ENCODE measurements at regions not wholly inside any gene's neighbourhood (a gene's known extent, or its start where the extent isn't known, plus 50 kb on each side); places are given as distances from the start of the nearest gene placed in this dataset.
"Not testable (repeated sequence)": the region's sequence is repeated elsewhere in the genome, so short reads cannot be mapped to it uniquely, and the experiment has no call there.

DNA sequence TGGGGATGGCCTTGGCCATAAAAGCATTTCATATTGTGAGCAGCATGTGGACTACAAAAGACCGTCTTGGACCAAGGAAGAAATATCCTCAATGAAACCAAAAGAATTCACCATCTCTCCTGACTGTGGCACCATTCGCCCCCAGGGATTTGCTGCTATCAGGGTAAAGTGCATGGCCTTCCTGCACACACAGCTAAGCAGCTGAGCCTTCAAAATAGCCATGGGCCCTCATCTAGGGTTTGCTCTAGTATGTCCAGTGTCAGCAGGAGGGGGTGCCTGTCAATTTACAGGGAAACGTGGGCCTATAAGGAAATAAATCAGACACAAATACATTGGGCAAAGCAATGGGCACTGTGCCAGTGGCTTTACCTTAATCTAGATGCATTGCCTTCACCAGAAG lies 296.6 kb upstream of the NBPF12 start:
- H3K4me1 ChIP-seq; H3K9me3 ChIP-seq; H3K4me3 ChIP-seq; in situ Hi-C loops (cut with MboI; ENCODE audit: low sequenced_read_pairs); DNase-seq (ENCODE audit: low spot score in 2 of 2); H3K36me3 ChIP-seq (replicated peaks); H3K27me3 ChIP-seq (ENCODE audit: low read depth): not testable (repeated sequence)

DNA sequence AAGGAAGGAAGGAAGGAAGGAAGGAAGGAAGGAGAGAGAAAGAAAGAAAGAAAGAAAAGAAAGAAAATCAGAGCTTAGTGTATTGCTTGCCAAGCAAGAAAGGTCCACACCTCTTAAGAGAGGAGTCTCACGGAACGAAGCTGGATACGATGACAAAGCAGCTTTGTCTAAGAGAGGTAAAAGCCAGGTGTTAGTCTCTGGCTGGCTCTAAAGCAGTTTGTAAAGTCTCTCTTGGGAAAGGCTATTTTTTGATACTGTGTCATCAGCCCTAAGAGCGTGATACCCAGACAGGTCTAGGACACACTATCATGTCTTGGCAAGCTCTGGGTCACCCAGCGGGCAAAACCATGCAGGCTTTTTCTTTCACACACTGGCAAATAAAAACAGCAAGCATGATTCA lies 297.5 kb upstream of the NBPF12 start:
- DNase-seq (ENCODE audit: low spot score in 2 of 2); H3K9me3 ChIP-seq; H3K4me1 ChIP-seq; H3K36me3 ChIP-seq (replicated peaks); H3K27me3 ChIP-seq (ENCODE audit: low read depth); in situ Hi-C loops (cut with MboI; ENCODE audit: low sequenced_read_pairs); H3K4me3 ChIP-seq: not testable (repeated sequence)

DNA sequence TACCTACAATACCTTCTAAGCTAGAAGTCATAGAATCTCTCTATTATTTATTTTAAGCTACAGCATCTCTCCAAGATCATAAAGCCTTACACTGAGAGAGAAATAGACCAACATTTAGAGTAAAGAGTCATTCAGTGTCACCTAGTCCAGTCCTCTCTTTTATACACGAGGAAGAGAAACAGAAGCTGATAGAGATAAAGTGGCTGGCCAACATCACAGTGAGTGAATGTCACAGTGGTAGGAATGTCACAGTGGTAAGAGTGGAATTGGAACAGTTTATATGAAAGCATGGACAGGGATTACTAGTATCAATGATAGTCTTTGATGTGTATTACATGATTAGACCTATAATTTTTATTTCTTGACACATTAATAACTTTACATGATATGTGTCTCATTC lies 307.8 kb upstream of the NBPF12 start:
- H3K27me3 ChIP-seq (ENCODE audit: low read depth); DNase-seq (ENCODE audit: low spot score in 2 of 2); in situ Hi-C loops (cut with MboI; ENCODE audit: low sequenced_read_pairs); H3K4me1 ChIP-seq; H3K9me3 ChIP-seq; H3K4me3 ChIP-seq; H3K36me3 ChIP-seq (replicated peaks): not testable (repeated sequence)

DNA sequence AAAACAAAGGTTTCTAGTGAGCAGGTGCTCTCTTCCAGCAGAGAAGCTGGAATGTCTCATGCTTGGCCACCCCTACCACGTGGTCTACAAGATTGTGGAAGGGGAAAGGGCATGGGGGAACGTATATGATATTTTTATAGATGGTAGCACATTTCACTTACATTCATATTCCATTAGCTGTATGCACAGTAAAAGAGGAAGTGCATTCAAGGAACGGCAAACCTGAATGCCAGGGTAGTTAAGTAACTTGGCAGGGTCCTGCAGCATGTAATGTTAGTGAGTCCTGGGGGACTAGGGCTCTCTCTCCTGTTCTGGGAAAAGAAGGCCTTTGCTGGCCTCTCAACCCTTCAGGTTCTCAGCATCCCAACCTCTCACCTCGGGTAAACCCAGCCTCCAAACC lies 319.5 kb upstream of the NBPF12 start:
- H3K36me3 ChIP-seq (replicated peaks); H3K4me1 ChIP-seq; in situ Hi-C loops (cut with MboI; ENCODE audit: low sequenced_read_pairs); DNase-seq (ENCODE audit: low spot score in 2 of 2); H3K4me3 ChIP-seq; H3K9me3 ChIP-seq; H3K27me3 ChIP-seq (ENCODE audit: low read depth): not testable (repeated sequence)

DNA sequence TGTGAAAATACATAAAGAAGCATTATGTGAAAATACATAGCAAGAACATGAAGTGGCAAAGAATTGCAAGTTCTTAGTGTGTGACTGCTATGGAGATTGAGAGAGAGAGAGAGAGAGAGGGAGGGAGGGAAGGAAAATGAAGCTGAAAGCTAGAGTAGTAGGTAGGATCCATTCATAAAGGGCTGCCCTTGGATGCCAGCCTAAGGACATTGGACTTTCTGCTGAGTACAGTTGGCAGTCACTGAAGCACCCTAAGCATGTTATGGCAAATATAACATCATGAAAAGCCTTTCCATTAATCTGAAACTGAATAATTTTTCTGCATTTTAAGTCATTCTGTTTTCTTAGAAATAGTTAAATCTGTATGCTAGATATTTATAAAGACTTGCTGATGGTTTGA lies 333.4 kb upstream of the NBPF12 start:
- in situ Hi-C loops (cut with MboI; ENCODE audit: low sequenced_read_pairs); H3K4me3 ChIP-seq; H3K9me3 ChIP-seq; H3K27me3 ChIP-seq (ENCODE audit: low read depth); H3K4me1 ChIP-seq; H3K36me3 ChIP-seq (replicated peaks); DNase-seq (ENCODE audit: low spot score in 2 of 2): not testable (repeated sequence)

DNA sequence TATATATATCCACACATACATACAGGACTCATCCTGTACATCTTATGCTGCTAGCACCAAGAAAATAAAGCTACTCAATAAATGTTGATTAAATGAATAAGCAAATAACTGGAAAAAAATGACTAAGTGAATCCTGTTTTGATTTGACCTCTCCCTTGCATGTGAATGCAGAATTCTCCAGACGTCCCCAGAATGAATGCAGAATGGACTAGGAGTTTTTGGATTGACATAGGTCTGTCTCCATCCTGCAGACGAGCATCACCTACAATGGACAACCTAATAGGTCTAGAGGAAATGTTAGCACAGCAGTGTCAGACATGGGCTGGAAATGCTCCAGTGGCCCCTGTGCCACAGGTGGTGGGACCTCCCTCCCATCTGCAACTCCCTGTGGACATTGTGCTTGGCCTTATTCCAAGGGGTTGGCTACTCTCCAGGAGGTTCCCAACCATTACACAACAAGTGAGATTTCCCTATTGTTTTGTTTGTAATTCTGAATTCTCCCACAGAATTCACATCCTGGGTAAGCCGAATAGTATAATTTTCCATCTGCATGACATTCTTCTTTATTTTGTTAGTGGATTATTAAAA lies 337.3 kb upstream of the NBPF12 start:
- DNase-seq (ENCODE audit: low spot score in 2 of 2); H3K27me3 ChIP-seq (ENCODE audit: low read depth); H3K36me3 ChIP-seq (replicated peaks); H3K4me1 ChIP-seq; in situ Hi-C loops (cut with MboI; ENCODE audit: low sequenced_read_pairs); H3K4me3 ChIP-seq; H3K9me3 ChIP-seq: not testable (repeated sequence)

DNA sequence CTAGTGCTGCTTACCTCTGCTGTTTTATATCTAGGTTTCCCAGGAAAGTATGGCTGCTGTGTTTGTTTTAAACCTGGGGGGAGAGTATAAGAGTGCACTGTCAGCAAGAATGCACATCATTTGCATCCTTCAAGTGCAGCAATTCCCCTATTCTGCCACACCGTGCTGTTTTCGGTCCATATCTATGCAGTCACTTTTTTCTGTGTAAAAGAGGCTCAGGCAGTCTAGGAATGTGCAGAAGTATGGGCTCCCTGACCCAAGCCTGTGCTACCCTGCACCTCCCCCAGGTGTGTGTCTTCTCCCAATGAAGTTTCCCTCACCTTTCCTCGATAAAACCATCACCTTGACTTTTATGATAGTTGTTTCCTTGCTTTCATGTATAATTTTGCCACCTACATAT lies 338.2 kb upstream of the NBPF12 start:
- H3K36me3 ChIP-seq (replicated peaks); DNase-seq (ENCODE audit: low spot score in 2 of 2); H3K4me3 ChIP-seq; in situ Hi-C loops (cut with MboI; ENCODE audit: low sequenced_read_pairs); H3K4me1 ChIP-seq; H3K27me3 ChIP-seq (ENCODE audit: low read depth); H3K9me3 ChIP-seq: not testable (repeated sequence)

DNA sequence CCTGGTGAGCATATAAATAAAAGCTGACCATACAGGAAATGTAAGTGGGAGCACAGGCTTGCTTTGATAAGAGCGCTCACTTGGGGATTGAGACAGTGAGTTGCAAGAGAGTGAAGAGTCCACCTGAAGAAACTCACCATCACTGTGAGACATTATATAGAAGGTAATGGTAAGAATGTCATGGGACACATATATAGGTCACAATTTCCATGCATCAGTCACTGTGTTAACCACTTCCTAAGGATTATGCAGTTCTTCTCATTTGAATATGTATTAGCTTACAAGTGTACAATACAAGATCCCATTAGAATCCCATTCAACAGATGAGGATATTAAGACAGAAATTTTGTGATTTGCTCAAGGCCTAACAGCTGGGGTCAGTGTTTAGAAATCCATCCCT lies 352.4 kb upstream of the NOTCH2NLA start:
- H3K4me1 ChIP-seq; H3K27me3 ChIP-seq (ENCODE audit: low read depth); H3K4me3 ChIP-seq; H3K9me3 ChIP-seq; DNase-seq (ENCODE audit: low spot score in 2 of 2); in situ Hi-C loops (cut with MboI; ENCODE audit: low sequenced_read_pairs); H3K36me3 ChIP-seq (replicated peaks): not testable (repeated sequence)

DNA sequence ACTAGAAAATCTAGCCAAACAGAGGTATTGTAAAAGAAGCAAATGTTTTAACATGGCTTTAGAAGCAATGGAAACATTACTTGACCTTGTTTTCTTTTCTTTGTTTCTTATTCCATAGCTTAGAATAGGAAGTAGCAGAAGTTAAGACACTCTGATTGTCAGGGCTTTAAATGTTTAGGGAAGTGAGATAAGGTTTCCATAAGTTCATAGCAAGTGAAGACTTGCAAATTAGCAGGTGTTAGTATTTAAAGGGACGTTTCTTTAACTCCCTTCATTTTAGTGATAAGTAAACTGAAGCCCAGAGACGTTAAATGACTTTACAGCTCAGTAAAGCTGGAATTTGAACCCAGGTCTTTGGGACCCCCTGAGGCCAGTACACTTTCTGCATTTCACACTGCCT lies 338.7 kb upstream of the NOTCH2NLA start:
- H3K27me3 ChIP-seq (ENCODE audit: low read depth); H3K9me3 ChIP-seq; H3K4me1 ChIP-seq; in situ Hi-C loops (cut with MboI; ENCODE audit: low sequenced_read_pairs); H3K4me3 ChIP-seq; DNase-seq (ENCODE audit: low spot score in 2 of 2); H3K36me3 ChIP-seq (replicated peaks): not testable (repeated sequence)

DNA sequence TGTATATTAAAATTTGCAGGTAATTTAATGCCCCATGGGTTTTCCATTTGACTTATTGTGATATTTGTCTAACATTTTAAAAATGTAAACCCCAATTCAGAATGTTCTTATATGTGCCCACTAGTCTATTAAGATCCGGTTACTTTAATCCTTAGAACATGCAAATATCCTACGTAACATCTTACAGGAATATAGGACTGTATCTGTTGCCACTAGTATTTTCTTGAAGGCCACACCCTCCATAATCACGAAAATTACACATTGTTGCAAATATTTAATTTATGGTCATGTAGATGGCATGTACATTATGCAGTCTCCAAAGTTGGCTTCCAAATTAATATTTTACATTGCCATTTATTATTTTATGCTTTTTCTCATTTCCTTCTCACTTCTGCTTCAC lies 329.2 kb upstream of the NOTCH2NLA start:
- H3K36me3 ChIP-seq (replicated peaks); H3K9me3 ChIP-seq; H3K4me1 ChIP-seq; H3K4me3 ChIP-seq; H3K27me3 ChIP-seq (ENCODE audit: low read depth); in situ Hi-C loops (cut with MboI; ENCODE audit: low sequenced_read_pairs); DNase-seq (ENCODE audit: low spot score in 2 of 2): not testable (repeated sequence)

DNA sequence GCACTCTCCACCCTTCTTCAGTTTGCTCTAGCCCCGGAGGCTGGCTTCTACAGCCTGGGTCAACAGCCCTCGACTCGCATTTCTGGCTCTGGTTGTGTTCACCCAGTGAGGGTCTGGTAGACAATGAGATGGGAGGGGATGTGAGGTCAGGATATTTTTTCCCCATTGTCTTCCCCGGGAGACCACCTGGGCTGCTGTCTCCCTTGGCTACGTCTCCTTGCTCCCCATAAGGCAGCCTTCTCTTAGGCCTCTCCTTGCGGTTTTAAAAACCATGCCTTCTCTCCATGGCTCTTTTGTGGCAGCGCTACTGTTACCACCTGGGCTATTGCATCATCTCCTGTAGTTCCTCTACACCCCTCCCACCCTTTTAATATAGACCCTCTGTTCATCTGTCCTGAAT lies 327.6 kb upstream of the NOTCH2NLA start:
- DNase-seq (ENCODE audit: low spot score in 2 of 2); H3K4me1 ChIP-seq; H3K9me3 ChIP-seq; in situ Hi-C loops (cut with MboI; ENCODE audit: low sequenced_read_pairs); H3K4me3 ChIP-seq; H3K36me3 ChIP-seq (replicated peaks); H3K27me3 ChIP-seq (ENCODE audit: low read depth): not testable (repeated sequence)

DNA sequence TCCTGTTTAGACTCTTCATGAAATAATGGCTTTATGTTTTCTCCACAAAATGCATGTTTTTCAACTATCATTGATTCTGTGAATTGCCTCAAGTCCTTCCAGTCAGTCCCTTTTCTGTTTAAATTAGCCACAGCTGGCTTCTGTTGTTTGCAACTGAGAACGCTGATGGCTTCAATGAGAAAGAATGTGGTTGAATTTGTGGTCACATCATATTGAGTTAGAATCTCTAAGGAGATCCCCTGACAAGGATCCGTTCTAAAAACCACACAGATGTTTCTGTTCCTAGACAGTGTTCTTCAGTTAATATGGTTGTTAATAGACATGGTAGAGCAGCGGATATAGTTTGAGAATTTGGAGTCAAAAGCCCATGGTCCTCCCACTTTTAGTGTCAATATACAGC lies 323.6 kb upstream of the NOTCH2NLA start:
- H3K27me3 ChIP-seq (ENCODE audit: low read depth); DNase-seq (ENCODE audit: low spot score in 2 of 2); in situ Hi-C loops (cut with MboI; ENCODE audit: low sequenced_read_pairs); H3K4me3 ChIP-seq; H3K4me1 ChIP-seq; H3K36me3 ChIP-seq (replicated peaks); H3K9me3 ChIP-seq: not testable (repeated sequence)

DNA sequence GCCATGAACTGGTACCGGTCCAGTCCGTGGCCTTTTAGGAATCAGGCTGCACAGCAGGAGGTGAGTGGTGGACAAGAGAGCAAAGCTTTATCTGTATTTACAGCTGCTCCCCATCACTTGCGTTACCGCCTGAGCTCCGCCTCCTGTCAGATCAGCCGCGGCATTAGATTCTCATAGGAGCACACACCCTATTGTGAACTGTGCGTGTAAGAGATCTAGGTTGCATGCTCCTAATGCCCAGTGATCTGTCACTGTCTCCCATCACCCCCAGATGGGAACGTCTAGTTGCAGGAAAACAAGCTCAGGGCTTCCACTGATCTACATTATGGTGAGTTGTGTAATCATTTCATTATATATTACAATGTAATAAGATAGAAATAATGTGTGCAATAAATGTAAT lies 319.9 kb upstream of the NOTCH2NLA start:
- H3K27me3 ChIP-seq (ENCODE audit: low read depth); H3K4me1 ChIP-seq; H3K4me3 ChIP-seq; H3K9me3 ChIP-seq; DNase-seq (ENCODE audit: low spot score in 2 of 2); in situ Hi-C loops (cut with MboI; ENCODE audit: low sequenced_read_pairs); H3K36me3 ChIP-seq (replicated peaks): not testable (repeated sequence)

DNA sequence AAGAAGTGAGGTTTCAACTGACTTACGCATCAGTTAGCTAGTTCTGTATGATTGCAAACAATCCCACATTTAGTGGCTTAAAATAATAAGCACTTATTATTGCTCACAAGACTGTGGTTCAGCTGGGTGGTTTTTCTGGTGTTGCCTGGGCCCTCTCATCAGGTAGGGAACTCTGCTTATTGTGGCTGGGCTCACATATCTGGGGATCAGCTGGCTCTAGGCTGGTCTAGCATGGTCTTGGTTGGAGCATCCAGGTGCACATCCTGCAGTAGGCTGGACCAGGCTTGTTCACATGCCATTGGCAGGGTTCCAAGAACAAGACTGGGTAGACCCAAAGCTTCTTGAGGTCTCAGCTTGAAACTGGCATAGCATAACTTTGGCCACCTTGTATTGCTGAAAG lies 317.4 kb upstream of the NOTCH2NLA start:
- H3K36me3 ChIP-seq (replicated peaks); DNase-seq (ENCODE audit: low spot score in 2 of 2); in situ Hi-C loops (cut with MboI; ENCODE audit: low sequenced_read_pairs); H3K4me3 ChIP-seq; H3K9me3 ChIP-seq; H3K27me3 ChIP-seq (ENCODE audit: low read depth); H3K4me1 ChIP-seq: not testable (repeated sequence)

DNA sequence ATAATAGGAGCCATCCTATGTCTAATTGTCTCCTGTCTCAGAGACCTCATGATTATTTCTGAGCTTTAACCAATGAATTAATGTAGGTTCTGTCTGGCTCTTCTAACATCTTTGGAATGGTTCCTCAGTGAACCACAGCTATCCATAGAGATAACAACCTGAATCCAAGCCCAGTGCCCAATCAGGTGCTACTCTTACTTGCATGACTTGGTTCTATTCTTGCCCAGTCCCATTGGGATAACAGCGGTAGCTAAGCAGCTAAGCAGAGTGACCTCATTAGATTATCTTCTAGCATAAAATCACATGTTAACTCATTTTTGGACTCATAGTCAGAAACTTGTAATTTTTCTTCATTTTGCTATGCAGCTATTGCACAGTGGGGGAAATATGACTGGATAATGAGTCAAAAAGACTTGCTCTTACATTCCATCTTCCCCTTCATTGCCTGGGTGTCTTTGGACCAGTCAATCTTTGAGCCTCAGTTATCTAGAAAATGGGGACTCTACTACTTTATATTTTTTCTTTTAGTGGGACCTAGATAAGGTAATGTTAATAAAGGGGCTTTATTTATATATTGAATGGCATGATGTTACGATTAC lies 309.1 kb upstream of the NOTCH2NLA start:
- H3K4me1 ChIP-seq; DNase-seq (ENCODE audit: low spot score in 2 of 2); H3K9me3 ChIP-seq; H3K27me3 ChIP-seq (ENCODE audit: low read depth); H3K36me3 ChIP-seq (replicated peaks); in situ Hi-C loops (cut with MboI; ENCODE audit: low sequenced_read_pairs); H3K4me3 ChIP-seq: not testable (repeated sequence)
